HPDE6-E6E7 (cell line): ENCODE measurements at regions not wholly inside any gene's neighbourhood (a gene's known extent, or its start where the extent isn't known, plus 50 kb on each side); places are given as distances from the start of the nearest gene placed in this dataset.
A peak's percentile ranks its signal among the peaks of the same experiment; 100 is the strongest.
"Not testable (repeated sequence)": the region's sequence is repeated elsewhere in the genome, so short reads cannot be mapped to it uniquely, and the experiment has no call there.

Experiments used
- DNase-seq: peaks from one replicate; pipeline ENCODE4 v3.0.0; 2011; ENCODE audit warnings: missing footprints; ENCODE audit errors: extremely low spot score

DNA sequence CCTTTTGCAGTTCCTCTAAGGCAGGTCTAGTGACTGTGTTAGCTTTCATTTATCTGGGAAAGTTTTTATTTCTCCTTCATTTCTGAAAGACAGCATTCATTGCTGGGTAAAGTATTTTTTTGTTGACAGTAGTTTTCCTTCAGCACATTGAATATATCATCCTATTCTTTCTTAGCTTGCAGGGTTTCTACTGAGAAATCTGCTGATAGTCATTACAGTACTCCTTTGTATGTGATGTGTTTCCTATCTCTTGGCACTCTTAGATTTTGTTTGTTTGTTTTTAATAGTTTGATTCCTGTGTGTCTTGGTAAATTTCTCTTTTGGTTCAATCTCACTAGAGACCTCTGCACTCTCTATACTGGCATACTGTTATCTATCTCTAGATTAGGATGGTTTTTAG is 1667.9 kb downstream of the SLITRK1 start:
- no peak for DNase-seq

DNA sequence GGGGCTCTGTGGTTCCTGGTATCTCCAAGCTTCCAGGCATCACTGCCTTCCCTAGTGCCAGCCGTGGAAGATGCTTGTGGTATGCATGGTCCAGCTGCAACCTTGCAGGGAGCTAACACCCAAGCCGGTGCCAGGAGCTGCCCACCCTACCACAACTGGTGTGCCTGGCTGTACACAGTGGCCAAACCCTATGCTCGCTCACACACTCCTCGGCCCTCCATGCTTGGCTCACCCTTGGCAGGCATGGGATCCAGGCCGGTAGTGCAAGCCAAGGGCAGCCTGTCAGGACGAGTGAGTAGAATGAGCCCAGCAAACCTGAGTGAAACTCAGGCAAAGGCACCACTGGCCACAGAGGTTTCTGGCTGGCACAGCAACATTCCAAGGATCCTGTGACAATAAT is 1676.0 kb downstream of the SLITRK1 start:
- no peak for DNase-seq

DNA sequence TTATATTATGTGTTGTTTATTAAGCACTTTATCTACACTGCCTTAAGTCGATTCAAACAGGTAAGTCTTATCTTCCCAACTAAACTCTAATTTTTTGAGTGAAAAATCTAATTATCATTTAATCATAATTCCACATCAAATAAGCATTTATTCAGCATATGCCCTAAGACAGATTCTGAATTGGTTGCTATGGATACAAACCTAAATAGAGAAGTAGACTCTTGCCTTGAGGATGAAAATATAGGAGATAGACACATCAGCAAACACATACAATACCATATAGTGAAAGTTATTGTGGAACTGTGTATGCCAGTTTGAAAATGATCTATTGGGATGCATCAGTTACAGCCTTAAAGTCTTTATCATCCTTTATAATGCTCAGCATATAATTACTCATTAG is 1679.9 kb downstream of the SLITRK1 start:
- DNase-seq = no peak

DNA sequence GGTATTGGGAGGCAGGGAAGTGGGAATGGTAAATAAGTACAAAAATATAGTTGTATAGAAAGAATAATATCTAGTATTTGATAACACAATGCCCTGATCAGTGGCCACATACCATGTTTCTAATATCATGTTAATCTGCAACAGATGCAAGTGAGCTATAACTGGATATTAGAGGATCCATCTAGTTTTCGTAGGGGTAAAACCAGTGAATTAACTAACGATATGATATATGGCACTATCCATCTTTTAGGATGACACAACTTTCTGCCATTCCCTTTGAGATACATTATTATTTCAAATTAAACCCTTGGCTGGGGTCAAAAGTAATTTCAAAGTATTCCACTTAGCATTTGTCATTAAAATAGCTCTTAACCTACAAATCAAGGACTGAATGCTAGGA is 1686.2 kb downstream of the SLITRK1 start:
- no peak for DNase-seq

DNA sequence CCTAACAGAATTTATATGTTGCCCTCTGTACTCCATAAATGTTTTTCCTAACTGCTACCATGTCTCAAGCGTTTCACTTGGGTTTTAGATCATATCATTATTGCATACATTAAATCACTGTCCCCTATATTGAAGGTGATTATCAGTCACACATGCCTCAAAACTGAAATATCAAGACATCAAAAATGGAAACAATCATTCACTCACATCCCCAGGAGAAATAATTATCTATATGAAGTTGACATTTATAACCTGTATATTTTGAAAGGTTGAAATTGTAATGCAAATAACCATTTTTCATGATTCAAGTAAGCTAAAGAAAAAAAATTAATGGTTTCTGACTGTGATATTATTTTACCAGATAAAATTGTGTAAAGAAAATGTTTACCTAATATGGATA is 1695.0 kb downstream of the SLITRK1 start:
- no peak for DNase-seq

DNA sequence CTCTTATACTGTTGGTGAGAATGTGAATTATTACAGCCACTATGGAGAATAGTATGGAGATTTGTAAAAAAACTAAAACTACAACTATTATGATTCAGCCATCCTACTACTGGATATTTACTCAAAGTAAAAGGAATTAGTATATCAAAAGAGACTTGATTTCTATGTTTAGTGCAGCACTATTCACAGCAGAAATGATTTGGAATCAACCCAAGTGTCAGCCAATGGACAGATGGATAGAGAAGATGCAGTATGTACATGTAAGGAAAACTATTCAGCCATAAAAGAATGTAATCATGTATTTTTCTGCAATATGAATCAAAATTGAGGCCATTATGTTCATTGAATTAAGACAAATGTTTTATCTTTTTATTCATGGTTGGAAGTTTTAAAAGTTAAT is 1705.5 kb downstream of the SLITRK1 start:
- no peak for DNase-seq

DNA sequence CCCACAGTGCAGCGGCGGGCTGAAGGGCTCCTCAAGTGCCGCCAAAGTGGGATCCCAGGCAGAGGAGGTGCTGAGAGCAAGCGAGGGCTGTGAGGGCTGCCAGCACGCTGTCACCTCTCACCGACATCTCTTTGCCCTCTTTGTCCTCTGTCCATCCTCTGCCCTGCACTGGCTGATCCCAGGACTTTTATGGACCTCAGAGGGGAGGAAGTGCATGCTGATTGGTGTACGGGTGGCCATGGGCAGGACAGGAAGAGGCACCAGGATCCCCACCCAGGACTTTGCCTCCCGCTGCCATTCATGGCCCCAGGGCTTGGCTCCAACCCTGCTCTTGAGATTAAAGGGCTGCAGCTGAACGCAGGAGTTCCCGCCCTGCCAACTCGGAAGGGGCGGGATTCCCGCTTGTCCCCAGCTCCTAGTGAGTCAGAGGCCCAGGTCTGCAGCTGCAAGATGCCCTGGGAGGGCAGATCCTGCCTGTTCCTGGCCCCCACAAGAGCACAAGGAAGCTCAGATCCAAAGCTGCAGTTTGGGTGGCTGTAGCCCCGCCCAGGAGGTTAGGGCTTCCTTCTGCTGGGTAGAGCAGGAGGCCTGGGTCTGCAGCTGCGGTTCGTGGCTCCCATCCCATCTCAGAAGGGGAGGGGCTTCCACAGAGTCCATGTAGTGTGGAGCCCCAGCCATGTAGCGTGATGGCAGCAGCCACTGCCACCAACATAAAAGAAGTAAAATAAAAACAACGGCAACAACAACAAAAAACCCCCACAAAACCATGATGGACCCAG is 1716.7 kb downstream of the SLITRK1 start:
- no peak for DNase-seq

DNA sequence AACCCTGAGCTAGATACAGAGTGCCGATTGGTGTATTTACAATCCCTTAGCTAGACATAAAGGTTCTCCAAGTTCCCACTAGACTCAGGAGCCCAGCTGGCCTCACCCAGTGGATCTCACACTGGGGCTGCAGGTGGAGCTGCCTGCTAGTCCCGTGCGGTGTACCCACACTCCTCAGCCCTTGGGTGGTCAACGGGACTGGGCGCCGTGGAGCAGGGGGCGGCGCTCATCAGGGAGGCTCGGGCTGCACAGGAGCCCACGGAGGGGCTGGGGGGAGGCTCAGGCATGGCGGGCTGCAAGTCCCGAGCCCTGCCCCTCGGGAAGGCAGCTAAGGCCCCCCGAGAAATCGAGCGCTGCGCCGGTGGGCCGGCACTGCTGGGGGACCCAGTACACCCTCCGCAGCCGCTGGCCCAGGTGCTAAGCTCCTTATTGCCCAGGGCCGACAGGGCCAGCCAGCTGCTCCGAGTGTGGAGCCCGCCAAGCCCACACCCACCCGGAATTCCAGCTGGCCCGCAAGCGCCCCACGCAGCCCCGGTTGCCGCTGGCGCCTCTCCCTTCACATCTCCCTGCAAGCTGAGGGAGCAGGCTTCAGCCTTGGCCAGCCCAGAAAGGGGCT is 1717.4 kb downstream of the SLITRK1 start:
- not testable (repeated sequence) for DNase-seq

DNA sequence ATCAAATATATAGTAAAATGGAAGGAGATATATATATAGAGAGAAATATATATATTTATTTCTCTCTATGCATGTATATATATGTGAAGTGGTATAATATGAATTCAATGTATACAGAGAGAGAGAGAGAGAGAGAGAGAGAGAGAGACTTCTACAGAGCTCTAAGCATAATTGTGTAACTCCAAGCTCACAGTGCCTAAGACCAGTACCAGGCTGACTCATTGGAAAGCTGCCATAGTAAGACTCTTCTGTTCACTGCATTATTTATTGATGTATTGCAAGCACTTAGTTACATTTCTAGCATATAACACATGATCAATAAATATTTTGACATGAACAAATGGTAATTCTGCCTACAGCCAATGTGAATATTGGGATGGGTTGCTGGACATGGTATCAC is 1734.7 kb downstream of the SLITRK1 start:
- DNase-seq = no peak

DNA sequence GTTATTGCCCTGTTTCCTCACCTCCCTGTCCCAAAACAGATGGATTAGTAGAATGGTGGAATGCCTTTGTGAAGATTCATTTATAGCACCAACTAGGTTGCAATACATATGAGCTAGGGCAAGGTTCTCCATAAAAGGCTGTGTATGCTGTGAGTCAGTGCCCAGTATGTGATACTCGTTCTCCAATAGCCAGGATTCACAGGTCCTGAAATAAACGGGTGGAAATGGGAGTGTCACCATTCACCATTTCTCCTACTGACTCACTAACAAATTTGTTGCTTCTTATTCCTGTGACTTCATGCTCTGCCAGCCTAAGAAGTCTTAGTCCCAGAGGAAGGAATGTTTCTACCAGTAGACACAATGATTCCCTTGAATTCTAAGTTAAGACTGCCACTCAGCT is 1745.4 kb downstream of the SLITRK1 start:
- DNase-seq = no peak

DNA sequence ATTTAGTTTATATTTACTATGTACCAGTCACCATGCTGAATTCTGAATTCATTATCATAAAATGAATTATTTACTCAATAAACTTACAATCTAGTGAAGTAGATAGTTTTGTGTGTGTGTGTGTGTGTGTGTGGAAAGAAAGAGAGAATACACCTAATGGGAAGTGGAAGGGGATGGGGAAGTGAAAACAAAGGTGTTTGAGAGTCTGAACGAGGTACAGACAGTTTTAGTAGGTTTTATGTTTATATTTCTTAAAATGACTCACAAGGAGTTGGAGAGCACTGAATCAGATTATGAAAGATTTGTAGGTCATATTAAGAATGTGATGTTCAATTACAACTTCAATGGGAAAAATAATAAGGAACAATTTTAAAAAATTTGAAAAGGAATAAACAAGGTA is 1753.0 kb downstream of the SLITRK1 start:
- no peak for DNase-seq

DNA sequence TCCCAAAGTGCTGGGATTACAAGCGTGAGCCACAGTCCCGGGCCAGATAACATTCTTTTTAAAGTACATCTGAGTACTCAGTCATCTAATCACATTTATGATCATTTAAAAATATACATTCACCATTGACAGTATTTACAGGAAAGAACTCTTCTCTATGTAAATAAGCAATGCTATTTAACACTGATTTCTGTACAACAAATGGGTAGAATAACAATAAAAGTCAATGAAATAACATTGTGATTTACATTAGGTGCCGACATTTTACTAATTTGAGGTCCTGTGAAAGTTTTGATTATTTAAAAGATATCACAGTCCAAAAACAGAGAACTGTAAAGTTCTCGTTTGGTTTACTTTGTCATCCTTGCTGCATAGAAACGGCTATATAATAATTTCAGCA is 1763.7 kb downstream of the SLITRK1 start:
- no peak for DNase-seq

DNA sequence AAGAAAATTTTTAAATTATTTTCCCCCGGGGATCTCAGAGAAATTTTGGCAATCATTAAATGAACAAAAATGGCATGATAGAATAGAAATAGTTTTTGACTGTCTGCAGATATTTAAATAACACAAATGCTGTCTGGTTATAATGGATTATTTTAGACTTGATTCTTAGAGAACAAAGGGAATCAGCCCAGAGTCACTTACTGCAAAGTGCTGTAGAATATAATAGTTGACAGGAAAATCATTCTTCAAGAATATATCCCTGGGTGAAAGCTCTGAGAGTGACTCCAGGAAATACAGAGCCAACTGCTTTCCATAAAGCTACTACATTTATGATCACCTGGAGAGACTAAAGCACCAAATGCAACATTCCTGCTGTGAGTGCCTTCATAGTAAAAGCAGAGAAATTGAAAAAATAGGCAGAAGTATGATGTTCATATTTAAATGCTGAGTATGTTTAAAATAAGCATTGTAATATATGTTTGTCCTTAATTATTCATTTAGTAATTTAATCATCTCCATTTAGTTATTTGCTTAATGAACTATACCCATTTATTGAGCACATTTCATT is 1765.8 kb downstream of the SLITRK1 start:
- no peak for DNase-seq

DNA sequence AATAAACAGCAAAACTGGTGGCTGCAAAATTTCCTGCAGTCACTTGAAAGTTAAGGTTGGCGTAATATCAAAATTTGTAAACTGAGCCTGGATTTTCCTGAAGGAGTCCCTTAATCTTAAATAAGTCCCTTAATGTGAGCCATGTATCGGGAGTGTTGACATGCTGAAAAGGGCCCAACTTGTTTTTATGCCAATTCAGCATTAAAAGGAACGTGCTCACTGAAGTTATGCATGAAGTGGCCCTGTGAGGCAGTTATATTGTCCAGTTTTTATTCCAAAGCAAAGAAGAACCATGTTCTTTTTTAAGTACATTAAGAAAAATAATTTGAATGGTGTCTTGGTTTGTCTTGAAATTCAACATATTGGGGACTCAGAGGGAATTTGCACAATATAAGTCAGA is 1766.9 kb downstream of the SLITRK1 start:
- no peak for DNase-seq

DNA sequence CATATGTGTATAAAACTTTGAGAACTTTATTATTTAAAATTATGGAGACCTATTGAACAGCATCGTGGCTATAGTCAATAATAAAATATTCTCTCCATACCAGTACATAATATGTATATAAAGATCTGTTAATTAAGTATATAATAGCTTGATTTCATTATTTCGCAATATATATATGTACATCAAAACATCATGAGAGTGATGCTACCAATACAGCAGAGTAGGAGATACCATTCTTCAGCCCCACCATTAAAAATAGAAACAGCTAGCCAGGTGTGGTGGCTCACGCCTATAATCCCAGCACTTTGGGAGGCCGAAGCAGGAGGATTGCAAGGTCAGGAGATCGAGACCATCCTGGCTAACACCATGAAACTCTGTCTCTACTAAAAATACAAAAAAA is 1755.3 kb upstream of the SPRY2 start:
- DNase-seq = no peak

DNA sequence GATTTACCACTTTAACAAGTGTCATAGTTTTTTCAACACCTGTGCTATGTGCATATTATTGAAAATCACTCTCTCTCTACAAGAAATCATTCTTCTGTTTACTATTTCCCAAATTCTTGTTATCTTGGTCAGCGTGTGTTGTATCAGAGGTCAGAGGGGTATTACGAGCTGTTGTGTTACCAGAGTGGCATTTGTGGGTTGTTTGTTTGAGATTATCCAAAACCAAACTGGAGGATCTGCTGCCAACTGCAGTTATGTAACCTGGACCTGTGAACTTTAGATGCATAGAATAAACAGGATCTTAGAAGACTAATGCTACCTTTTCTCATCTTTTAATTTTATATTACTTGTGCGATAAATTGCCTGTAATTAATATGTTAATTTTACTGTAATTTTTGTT is 1751.4 kb upstream of the SPRY2 start:
- no peak for DNase-seq

DNA sequence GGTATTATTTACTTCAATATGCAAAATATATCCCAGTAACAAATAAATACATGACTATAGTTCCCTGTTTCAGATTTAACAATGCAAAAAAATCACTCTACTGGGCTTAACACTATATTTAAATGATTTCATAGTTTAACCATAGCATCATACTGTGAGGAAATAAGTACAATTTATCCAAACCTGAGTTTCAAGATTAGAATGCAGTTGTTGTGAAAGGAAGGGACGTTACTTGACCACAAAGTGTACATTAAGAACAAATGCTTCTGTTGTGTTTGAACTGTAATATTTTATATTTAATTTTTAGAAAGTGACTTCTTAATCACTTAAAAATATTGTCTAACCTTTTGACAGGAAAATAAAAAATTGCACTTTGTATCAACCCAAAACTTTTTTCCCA is 1747.9 kb upstream of the SPRY2 start:
- no peak for DNase-seq

DNA sequence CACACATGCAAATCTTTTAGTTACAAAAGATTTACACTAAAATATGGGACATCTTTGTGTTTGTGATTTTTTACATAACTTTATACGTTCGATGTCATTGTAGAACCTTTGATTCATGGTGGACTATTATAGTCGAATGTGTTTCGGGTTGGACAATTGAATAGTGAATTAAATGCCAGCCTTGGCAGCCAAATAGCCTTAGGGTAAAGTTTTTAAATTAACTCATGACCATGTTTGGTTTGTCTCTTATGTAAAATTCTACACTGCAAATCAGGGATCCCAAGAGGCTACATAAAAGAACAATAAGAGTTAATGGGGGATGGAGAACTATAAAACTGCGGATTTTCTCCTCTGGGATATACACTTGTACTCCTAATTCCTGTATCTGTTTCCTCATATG is 1735.6 kb upstream of the SPRY2 start:
- DNase-seq = no peak

DNA sequence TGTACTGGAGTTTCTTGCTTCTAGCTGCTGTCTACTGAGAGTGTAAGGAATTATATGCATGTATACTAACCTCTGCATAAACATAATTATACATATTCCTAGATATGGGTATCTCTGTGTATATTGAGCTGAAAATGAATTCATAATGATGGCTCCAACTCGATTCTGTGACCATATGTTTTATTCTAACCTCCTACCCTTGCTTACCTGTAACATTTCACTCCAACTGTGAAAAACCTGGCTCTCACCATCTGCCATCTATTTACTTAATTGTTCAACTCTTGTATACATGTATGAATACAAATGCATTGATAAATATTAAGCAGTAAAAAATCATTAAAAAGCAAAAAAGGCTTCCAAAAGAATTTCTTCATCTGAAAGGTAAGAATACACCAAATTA is 1729.5 kb upstream of the SPRY2 start:
- DNase-seq = no peak

DNA sequence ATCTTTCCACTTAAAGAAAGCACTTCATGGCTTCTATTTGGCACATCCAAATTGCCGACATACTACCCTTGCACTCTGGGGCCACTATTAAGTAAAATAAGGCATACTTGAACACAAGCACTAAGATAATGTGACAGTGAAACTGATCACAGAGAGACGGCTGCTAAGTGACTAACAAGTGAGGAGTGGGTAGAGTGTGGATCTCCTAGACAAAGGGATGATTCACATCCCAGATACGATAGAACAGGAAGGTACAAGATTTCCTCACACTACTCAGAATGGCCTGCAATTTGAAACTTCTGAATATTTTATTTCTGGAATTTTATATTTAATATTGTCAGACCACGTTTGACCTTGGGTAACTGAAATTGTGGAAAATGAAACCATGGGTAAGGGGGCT is 1721.8 kb upstream of the SPRY2 start:
- peak; percentile 21 for DNase-seq

DNA sequence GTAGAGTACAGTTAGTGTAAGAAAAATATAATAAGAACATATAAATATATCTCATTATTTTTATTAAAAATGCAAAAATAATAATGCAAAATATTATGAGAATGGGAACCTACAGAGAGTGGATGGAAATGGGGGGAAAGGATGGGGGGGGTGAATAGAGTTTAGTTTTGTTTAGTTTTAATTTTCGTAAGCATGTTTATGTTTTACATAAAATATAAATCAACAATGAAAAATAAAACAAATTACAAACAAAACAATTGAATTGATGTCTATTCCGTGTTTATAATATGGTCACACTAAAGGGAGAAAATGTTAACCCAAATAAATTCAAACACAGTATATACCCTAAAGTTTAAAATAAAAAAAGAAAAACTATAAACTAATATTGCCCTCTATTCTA is 1717.4 kb upstream of the SPRY2 start:
- DNase-seq = no peak

DNA sequence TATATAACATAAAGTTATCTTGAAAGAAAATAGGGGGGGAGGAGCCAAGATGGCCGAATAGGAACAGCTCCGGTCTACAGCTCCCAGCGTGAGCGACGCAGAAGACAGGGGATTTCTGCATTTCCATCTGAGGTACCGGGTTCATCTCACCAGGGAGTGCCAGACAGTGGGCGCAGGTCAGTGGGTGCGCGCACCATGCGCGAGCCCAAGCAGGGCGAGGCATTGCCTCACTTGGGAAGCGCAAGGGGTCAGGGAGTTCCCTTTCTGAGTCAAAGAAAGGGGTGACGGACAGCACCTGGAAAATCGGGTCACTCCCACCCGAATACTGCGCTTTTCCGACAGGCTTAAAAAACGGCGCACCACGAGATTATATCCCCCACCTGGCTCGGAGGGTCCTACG is 1704.4 kb upstream of the SPRY2 start:
- DNase-seq = not testable (repeated sequence)

DNA sequence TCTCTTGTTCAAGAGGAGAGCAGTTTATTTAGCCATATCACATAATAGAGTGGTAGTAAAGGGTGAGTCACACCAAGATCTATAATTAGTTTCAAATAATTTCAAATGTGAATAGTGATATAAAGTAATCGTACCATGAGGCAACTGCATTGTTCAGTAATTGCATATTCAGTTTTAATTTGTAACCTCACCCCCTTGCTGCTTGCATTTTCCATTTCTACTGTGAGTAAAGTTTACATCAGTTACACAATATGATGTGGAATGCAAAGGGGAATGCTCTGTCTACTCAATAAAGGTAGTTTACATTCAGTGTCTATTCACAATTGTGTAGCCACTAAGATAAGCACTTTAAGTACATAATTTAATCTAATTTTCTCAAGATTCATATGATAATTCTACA is 1695.7 kb upstream of the SPRY2 start:
- DNase-seq = no peak
